Endothelial cell of umbilical vein (primary cell): ENCODE measurements at regions not wholly inside any gene's neighbourhood (a gene's known extent, or its start where the extent isn't known, plus 50 kb on each side); places are given as distances from the start of the nearest gene placed in this dataset.

Experiments used
- BruUV-seq: library from RNA; stranded (reverse); fragments of 400-500 nt; replicated peaks from 2 replicates; lab custom pipeline; 2021; lab: Mats Ljungman, UMichigan
- CTCF ChIA-PET: fragments of 300-600, 350-600 bp; sonication (Branson Sonifier 250); formaldehyde crosslinking; loops from one replicate; lab custom pipeline; 2021; ENCODE audit warnings: antibody characterized with exemption, inconsistent platforms; lab: Charles Lee
- POLR2A ChIA-PET: fragments of 300-600, 350-600 bp; sonication (Branson Sonifier 250); formaldehyde crosslinking; loops from one replicate; lab custom pipeline; 2021; ENCODE audit warnings: antibody characterized with exemption, inconsistent platforms; lab: Charles Lee
- DNase-seq: peaks from one replicate; pipeline ENCODE4 v3.0.0-alpha.2; 2011; ENCODE audit warnings: low read depth, low spot score
- FAIRE-seq: peaks from 2 replicates; lab custom pipeline; 2011; peaks lifted over from hg19 to GRCh38; lab: Jason Lieb, UNC
- H2AFZ ChIP-seq: 2 replicates; pipeline ENCODE4 v1.6.0; 2012; ENCODE audit warnings: low read depth, low read length, control low read depth, inconsistent platforms
- H3K27ac ChIP-seq: 2 replicates; pipeline ENCODE4 v1.5.1; 2011; ENCODE audit warnings: low read depth, mild to moderate bottlenecking, control low read depth, low read length, moderate library complexity; ENCODE audit not compliant: insufficient read depth
- H3K27me3 ChIP-seq, 2 experiments: 2 replicates each; pipeline versions ENCODE4 v1.6.0 to v1.6.1; 2011; ENCODE audit warnings: low read length in 2 of 2, mixed read lengths in 1 of 2; ENCODE audit not compliant: control insufficient read depth in 2 of 2, insufficient read depth in 2 of 2
- H3K36me3 ChIP-seq, 2 experiments: 2 replicates in 1 of 2; 3 replicates in 1 of 2; pipeline ENCODE4 v1.5.1; 2011; ENCODE audit warnings: low read length in 2 of 2, mild to moderate bottlenecking in 1 of 2, moderate library complexity in 1 of 2; ENCODE audit not compliant: control insufficient read depth in 2 of 2, insufficient read depth in 2 of 2; ENCODE audit errors: extremely low read depth in 1 of 2
- H3K4me1 ChIP-seq: 3 replicates; pipeline ENCODE4 v1.5.1; 2011; ENCODE audit warnings: mild to moderate bottlenecking, low read length; ENCODE audit not compliant: control insufficient read depth, insufficient read depth; ENCODE audit errors: extremely low read depth
- H3K4me2 ChIP-seq: 2 replicates; pipeline ENCODE4 v1.6.1; 2011; ENCODE audit warnings: low read length, control low read depth, mixed read lengths; ENCODE audit not compliant: insufficient read depth
- H3K4me3 ChIP-seq, 3 experiments: fragments of 200-600 bp in 1 of 3; sonication (generic), shearing (Covaris generic) in 1 of 3; replicated peaks in 1 of 3; 2 replicates each; pipeline ENCODE4 v1.5.1; 2011 to 2016; ENCODE audit warnings: control low read depth in 3 of 3, low read length in 3 of 3, mild to moderate bottlenecking in 2 of 3, inconsistent platforms in 1 of 3, low read depth in 1 of 3, moderate library complexity in 1 of 3; ENCODE audit not compliant: insufficient read depth in 1 of 3
- H3K79me2 ChIP-seq: 2 replicates; pipeline ENCODE4 v1.6.0; 2012; ENCODE audit warnings: low read length, inconsistent platforms; ENCODE audit not compliant: control insufficient read depth, insufficient read depth
- H3K9ac ChIP-seq: replicated peaks from 2 replicates; pipeline ENCODE3; 2011; ENCODE audit warnings: low read length, control low read depth; ENCODE audit not compliant: insufficient read depth; ENCODE audit errors: extremely low read depth
- H3K9me1 ChIP-seq: replicated peaks from 3 replicates; pipeline ENCODE4 v1.6.0; 2011; ENCODE audit warnings: mild to moderate bottlenecking, low read length; ENCODE audit not compliant: control insufficient read depth, insufficient read depth; ENCODE audit errors: extremely low read depth
- H3K9me3 ChIP-seq: replicated peaks from 2 replicates; pipeline ENCODE4 v1.5.1; 2012; ENCODE audit warnings: low read length, inconsistent platforms; ENCODE audit not compliant: control insufficient read depth, insufficient read depth
- H4K20me1 ChIP-seq: replicated peaks from 2 replicates; pipeline ENCODE3; 2011; ENCODE audit warnings: mild to moderate bottlenecking, low read length; ENCODE audit not compliant: control insufficient read depth, insufficient read depth; ENCODE audit errors: extremely low read depth
- EZH2 ChIP-seq: IDR thresholded peaks from 2 replicates; pipeline ENCODE4 v1.6.1; 2012; ENCODE audit warnings: borderline replicate concordance, low read depth, mild to moderate bottlenecking, moderate library complexity, low read length, inconsistent platforms; ENCODE audit not compliant: severe bottlenecking
- FOS ChIP-seq: IDR thresholded peaks from 2 replicates; pipeline ENCODE4 v1.6.1; 2011; ENCODE audit warnings: mild to moderate bottlenecking, low read length, moderate library complexity, borderline replicate concordance; ENCODE audit not compliant: insufficient read depth
- GATA2 ChIP-seq: IDR thresholded peaks from 2 replicates; pipeline ENCODE4 v1.7.0; 2011; ENCODE audit warnings: low read depth, mild to moderate bottlenecking, moderate library complexity, mixed read lengths, low read length; ENCODE audit not compliant: insufficient read length, insufficient read depth
- JUN ChIP-seq: IDR thresholded peaks from 2 replicates; pipeline ENCODE4 v1.6.1; 2011; ENCODE audit warnings: borderline replicate concordance, low read depth; ENCODE audit not compliant: insufficient read length, insufficient read depth
- MAX ChIP-seq: IDR thresholded peaks from 2 replicates; pipeline ENCODE4 v1.6.1; 2011; ENCODE audit not compliant: insufficient read depth, insufficient read length
- MYC ChIP-seq: IDR thresholded peaks from one replicate; pipeline ENCODE4 v1.6.1; 2011; ENCODE audit warnings: mild to moderate bottlenecking, low read depth, low read length
- POLR2A ChIP-seq: IDR thresholded peaks from 2 replicates; pipeline ENCODE4 v1.6.1; 2012; ENCODE audit warnings: low read depth, mild to moderate bottlenecking, control low read depth, low read length
- POLR2AphosphoS5 ChIP-seq: IDR thresholded peaks from 2 replicates; pipeline ENCODE4 v1.6.1; 2012; ENCODE audit warnings: low read depth, mild to moderate bottlenecking, control low read depth, low read length, moderate library complexity; ENCODE audit not compliant: insufficient read depth
- dilution Hi-C: fragments of 300-500 bp; cut with MboI; formaldehyde crosslinking; loops from one replicate; pipeline ENCODE4 v1.15.0; 2019; ENCODE audit warnings: low sequenced_read_pairs; ENCODE audit not compliant: extremely low pct_ligation_motif_present
- intact Hi-C: fragments of 100-400 bp; cut with micrococcal nuclease; formaldehyde crosslinking; loops from one replicate; pipeline ENCODE4 v1.10.0; 2022
- TF ChIP-seq, protein P1 (sequence below), 2 donors: IDR thresholded peaks; 1 replicate in 1 of 2; 2 replicates in 1 of 2; pipeline ENCODE4 v1.5.1; 2011; ENCODE audit warnings: low read length in 2 of 2, mild to moderate bottlenecking in 2 of 2, moderate library complexity in 2 of 2, control low read depth in 1 of 2, inconsistent platforms in 1 of 2, low read depth in 1 of 2; ENCODE audit not compliant: insufficient read depth in 1 of 2; ENCODE audit errors: extremely low read depth in 1 of 2

DNA sequence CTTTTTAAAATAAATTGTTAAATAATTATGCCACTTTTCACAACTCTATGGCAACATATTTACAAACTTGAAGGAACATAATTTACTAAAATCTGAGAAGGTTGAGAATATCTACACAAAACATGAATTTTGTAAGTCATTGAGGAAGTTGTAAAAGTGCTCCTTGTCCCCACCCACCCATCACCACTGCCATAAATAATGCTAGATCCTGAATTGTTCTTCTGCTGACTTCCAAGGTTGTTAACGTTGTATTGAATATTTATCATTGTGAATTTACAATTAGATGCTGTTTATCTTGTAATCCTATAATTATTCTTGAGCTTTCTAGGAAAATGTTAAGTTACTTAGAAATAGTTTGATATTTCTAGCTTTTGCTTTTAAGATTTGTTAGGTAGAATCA is 908.0 kb upstream of the COX7C start:
- Histone ChIP-seq H3K4me3 (no peak overlapping the region), H4K20me1 (no peaks in the 10 kb centered on the region), H3K27ac (no peak overlapping the region), H3K79me2 (no peaks in the 10 kb centered on the region), H3K9ac (no peak overlapping the region), H3K9me3 (peaks cover 2% of the 10 kb centered on the region), H2AFZ (no peak overlapping the region), H3K4me2 (no peak overlapping the region), H3K4me1 (no peaks in the 10 kb centered on the region), H3K9me1 (no peaks in the 10 kb centered on the region), H3K36me3 (no peaks in the 10 kb centered on the region), H3K27me3 (no peaks in the 10 kb centered on the region)
- intact Hi-C loops (no loop called here), dilution Hi-C loops (no loop called here)
- DNase-seq, result no peak
- ChIA-PET CTCF (no interaction called here), POLR2A (no interaction called here)
- no TSS peak for BruUV-seq
- no peak for FAIRE-seq
- TF ChIP-seq MAX (no peak), EZH2 (no peak), POLR2AphosphoS5 (no peak), POLR2A (no peak), JUN (no peak), FOS (no peak), MYC (no peak), GATA2 (no peak)
- TF ChIP-seq, protein P1, sequence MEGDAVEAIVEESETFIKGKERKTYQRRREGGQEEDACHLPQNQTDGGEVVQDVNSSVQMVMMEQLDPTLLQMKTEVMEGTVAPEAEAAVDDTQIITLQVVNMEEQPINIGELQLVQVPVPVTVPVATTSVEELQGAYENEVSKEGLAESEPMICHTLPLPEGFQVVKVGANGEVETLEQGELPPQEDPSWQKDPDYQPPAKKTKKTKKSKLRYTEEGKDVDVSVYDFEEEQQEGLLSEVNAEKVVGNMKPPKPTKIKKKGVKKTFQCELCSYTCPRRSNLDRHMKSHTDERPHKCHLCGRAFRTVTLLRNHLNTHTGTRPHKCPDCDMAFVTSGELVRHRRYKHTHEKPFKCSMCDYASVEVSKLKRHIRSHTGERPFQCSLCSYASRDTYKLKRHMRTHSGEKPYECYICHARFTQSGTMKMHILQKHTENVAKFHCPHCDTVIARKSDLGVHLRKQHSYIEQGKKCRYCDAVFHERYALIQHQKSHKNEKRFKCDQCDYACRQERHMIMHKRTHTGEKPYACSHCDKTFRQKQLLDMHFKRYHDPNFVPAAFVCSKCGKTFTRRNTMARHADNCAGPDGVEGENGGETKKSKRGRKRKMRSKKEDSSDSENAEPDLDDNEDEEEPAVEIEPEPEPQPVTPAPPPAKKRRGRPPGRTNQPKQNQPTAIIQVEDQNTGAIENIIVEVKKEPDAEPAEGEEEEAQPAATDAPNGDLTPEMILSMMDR (IDR thresholded peaks at IDR 0.05; ENCODE audit: extremely low read depth in 1 of 2, insufficient read depth in 1 of 2, low read depth in 1 of 2, low read length in 2 of 2), result no peak
